SW480 (cell line): ENCODE measurements at regions not wholly inside any gene's neighbourhood (a gene's known extent, or its start where the extent isn't known, plus 50 kb on each side); places are given as distances from the start of the nearest gene placed in this dataset.
A peak's percentile ranks its signal among the peaks of the same experiment; 100 is the strongest.
"Not testable (repeated sequence)": the region's sequence is repeated elsewhere in the genome, so short reads cannot be mapped to it uniquely, and the experiment has no call there.

ENCODE experiments used
- DNase-seq: peaks from one replicate; pipeline ENCODE4 v3.0.0-alpha.2; 2016; ENCODE audit warnings: low spot score

DNA sequence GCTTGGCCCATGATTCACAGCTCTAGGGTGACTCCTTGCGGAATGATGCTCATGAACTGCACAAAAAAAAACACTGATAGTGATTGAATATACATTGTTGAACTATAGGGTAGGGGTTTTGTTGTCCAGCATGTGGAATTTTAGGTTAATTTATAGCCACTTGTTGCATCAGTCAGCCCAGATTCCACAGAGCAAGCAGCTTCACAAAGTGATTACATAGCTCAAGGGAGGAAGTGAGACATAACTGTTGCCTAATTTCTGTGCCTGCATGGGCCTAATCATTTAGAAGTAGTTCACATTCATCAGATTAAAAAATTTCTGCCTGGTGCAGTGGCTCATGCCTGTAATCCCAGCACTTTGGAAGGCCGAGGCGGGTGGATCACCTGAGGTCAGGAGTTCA lies 142.2 kb upstream of the ZNF722 start:
- not testable (repeated sequence) for DNase-seq

DNA sequence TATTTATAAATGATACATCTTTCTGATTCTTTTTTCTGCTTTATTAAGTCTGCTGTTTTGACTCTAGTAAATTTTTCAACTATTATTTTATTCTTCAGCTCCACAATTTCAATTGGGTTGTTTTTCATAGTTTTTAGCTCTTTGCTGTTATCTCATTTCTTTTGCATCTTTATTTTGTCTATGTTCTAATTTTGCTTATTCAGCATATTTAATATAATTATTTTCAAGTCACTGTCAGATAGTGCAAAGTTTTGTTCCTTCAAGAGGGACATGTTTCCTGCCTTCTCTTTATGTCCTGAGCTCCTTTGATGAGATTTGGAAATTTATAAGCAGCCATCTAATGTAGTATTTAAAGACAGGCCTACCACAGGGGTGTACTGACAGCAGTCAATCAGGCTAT lies 131.5 kb upstream of the ZNF722 start:
- no peak for DNase-seq

DNA sequence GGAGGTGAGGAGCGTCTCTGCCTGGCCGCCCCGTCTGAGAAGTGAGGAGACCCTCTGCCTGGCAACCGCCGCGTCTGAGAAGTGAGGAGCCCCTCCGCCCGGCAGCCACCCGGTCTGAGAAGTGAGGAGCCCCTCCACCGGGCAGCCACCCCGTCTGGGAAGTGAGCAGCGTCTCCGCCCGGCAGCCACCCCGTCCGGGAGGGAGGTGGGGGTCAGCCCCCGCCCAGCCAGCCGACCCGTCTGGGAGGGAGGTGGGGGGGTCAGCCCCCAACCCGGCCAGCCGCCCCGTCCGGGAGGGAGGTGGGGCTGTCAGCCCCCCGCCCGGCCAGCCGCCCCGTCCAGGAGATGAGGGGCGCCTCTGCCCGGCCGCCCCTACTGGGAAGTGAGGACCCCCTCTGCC lies 124.4 kb upstream of the ZNF722 start:
- DNase-seq: not testable (repeated sequence)

DNA sequence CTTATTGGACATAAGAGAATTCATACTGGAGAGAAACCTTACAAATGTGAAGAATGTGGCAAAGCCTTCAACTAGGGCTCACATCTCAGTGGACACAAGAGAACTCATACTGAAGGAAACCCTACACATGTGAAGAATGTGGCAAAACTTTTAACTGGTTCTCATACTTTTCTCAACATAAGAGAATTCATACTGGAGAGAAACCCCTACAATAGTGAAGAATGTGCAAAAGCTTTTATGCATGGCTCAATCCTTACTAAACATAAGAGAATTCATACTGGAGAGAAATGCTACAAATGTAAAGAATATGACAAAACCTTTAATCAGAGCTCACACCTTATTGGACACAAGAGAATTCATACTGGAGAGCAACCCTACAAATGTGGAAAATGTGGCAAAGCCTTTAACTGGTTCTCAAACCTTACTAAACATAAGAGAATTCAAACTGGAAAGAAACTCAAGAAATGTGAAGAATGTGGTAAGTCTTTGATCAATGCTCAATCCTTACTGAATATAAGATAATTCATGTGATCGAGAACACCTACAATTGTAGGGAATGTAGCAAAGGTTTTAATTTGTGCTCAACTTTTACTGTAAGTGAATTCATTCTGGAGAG lies 121.8 kb upstream of the ZNF722 start:
- no peak for DNase-seq

DNA sequence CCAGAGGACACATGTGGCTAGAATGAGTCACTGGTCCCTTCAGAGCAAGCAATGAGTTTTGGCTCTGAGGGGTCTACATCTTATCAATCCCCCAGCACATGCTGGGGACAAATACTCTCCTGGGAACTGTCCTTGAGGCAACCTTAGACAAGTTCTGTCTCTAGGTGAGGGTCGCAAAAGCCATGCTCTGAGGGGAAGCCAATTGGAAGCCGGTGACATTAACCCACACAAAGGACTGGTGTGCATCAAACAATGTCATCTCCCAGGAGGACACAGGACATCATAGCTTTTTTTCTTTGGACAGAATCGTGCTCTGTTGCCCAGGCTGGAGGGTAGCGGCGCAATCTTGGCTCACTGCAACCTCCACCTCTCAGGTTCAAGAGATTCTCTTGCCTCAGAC lies 111.6 kb upstream of the ZNF722 start:
- DNase-seq: no peak

DNA sequence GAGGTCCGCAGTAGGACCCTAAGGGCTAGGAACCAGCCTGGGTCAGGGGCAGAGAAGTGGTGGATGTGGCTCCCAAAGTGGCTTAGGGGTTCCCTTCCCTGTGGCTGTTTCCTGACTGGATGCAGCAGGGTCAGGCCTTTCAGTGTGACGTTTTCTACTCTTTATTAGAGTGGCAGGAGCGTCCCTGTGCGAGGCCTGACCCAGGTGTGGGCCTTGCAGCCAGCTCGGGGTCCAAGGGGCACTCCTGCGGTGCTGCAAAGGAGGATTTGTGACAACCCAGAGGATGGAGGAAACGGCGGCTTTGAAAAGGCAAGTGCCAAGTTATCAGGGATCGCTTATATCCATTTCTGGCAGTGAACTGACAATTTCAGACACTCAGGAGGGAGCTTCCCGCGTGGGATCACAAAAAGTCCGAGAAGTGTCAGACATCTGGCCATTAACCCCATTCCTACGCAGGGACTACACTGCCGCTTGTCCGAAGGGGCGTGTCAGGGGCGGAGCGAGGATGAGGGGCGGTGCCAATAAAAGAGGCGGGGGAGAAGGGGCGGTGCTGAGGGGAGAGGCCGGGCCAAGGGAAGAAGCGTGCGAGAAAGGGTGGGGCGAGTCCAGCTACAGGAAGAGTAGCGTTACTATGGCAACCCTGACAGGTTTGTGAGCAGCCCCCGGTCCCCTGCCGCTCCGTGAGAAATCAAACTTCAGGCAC lies 98.8 kb upstream of the ZNF722 start:
- DNase-seq: peak; percentile 73

DNA sequence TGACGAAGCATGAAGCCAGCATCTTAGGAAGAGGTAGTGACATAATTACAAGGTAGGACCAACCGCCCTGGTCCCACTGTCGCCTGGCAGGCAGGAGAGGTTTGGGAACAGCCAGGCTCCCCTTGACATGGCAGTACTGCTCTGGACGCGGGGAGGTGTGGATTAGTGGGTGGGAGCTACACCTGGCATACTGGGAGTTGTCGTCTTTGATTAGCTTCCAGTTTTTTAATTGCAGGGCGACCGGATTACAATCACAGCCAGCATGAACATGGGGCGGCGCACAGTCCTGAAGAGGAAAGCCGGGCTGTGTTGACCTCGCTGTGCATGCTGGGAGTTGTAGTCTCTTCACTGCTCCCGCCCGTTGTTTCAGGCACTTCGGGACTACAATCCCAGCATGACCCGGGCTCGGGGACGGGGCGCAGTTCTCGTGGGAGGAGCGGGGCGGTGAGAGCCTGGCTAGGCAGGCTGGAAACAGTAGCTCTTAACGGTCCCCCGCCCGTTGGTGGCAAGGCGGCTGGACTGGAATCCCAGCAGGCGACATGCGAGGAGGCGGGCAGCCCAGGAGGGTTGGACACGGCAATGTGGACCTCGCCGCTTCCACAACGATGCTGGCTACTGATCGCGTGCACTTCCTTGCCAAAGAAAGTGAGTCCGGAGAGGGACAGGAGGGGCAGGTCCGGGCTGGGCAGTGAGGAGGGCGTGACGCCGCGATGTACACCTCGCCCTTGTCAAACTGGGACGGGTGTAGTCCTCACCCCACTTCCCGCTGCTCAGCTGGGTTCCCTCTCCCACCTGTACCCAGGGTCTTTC lies 98.0 kb upstream of the ZNF722 start:
- DNase-seq: peak; percentile 93

DNA sequence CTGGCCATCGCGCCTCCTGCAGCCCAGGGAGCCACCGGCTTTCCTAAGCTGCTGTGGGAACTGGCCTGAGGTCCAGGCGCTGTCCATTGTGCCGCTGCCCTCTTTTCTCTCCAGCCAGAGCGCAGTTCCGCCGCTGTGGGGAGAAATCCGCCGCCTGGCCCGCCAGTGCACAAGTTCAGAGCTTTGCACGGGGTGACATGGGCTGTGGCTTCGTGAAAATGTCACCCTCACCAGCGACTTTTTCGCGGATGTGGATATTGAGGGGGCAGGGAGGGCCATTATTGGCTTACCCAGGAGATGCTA lies 97.5 kb upstream of the ZNF722 start:
- not testable (repeated sequence) for DNase-seq

DNA sequence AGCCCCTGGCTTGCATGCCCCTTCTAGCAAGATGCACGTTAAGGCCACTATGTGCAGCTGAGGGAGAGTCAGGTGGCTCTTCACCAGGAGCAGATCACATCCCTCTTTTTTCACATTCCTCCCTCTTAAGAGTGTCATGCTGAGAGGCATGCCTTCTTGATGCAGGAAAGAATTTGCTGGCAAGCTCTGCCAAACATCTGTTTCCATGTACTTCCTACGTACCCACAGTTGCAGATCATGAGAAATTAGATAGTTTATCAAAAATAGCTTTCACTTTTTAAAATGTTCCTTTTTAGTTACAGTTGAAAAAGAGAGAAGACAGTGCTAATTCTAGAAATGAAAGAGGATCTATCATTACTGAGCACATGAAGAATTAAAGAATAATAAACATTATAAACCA lies 79.7 kb upstream of the ZNF722 start:
- DNase-seq: no peak

DNA sequence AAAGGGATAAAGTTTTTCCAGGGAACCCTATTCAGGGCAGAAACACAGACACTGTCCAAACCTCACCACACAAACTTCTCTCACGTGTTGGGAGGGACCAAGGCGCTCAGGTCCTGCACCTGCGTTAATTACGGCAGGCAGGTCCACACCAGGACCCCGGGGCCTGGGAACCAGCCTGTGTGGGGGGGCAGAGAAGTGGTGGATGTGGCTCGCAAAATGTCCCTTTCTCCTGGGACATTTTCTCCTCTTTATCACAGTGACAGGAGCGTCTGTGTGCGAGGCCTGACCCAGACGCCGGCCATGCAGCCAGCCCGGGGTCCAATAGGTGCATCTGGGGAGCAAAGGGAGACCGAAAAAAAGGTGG lies 73.4 kb upstream of the ZNF722 start:
- no peak for DNase-seq

DNA sequence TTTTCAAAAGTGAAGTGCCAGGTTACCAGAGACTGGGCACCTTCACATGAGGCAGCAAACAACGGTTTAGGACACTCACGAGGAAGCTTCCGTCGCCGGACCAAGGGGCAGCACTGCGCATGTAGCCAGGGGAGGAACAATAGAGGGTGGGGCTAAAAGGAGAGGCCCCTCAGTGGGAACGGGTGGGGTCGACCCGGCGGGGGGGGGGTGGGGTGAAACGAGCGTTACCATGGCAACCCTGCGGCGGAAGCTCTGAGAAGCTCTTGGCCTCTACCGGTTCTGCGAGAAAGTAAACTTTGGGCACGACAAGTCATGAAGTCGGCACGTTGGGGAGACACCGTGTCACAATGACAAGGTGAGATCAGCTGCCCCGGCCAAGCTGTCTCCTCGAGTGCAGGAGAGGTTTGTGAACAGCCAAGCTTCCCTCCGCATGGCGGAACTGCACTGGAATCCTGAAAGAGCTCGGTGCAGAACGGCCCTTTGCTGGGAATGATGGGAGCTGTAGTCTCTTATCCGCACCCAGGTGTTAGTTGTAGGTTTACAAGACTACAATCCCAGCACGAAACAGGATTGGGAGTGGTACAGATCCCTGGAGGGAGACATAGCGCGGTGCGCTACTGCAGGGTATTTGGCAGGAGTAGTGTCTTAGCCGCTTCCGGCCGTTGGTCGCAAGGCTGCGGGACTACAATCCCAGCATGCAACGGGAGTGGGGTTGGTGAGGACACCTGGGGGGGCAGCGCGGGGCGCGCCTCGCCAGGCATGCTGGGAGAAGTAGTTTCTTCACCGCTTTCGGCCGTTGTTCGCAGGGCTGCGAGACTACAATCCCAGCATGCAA lies 72.8 kb upstream of the ZNF722 start:
- peak; percentile 95 for DNase-seq

DNA sequence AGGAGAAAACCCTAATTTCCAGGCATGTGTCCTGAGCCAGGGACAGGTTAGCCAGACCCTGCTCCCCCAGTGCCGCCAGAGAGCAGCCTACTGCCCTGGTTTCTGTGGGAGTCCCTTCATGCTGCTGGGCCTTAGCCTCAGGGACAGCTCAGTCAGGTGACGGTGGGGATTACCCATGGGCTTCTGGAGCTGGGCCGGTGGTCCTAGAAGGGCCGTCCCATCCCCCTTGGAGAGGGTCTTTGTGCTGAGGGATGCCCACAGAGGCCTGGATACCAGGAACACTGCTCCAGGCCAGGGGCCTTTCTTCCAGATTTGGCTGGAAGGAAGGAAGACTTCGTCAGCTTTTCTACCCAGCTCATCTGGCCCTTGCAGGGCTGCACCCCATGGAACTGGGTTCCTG lies 71.4 kb upstream of the ZNF722 start:
- no peak for DNase-seq

DNA sequence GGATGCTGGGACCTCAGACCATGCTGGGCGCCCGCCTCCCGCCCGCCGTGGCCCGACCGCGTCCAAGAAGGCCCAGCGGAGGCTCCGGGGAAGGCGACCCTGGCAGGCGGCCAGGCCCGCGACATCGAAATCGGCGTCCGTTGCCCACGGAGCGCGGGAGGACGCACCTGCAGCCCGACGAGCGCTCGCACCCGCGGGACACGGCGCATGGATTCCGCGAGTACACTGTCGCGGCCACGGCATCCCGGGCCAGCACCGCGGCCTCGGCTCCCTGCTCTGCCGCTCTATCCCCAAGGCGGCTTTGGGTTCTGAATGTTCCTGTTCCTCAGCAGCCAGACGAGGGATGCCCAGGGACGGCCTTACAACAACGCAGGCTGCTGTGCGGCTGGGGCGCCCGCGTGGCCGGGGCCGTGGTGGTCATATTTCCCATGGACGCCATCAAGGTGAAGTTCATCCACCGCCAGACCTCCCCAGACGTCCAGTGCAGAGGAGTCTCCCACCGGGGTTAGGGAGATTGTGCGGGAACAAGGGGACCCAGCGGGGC lies 67.5 kb upstream of the ZNF722 start:
- DNase-seq: no peak

DNA sequence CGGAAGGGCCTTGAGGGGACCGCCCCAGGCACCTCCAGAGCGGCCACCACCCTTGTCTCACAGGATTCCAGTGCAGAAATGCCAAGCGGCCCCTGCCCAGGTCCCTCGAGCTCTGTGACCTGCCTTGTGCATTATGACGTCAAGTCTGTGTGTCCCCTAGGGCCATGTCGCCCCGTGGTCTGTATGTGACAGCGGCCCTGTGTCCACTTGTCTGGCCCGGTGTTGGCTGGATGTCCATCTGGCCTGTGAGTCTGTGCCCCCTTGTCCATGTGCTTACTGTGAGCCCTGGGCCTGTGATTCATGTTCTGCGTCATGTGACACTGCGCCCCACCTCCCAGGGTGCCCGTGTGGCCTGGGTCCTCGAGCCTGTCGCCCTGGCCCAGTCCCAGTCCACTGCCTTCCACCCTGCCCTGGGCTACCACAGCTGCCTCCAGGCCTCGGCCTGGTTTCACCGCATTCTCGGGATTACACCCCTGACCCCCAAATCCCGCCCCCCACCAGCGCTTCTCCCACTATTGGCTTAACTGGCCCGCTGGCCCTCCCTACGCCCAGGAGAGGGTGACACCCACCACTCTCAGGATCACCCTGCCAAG lies 66.6 kb upstream of the ZNF722 start:
- DNase-seq: no peak
